Uterus (tissue), 2 donors: ENCODE measurements at regions not wholly inside any gene's neighbourhood (a gene's known extent, or its start where the extent isn't known, plus 50 kb on each side); places are given as distances from the start of the nearest gene placed in this dataset.

Source experiments
- CTCF ChIP-seq, 4 experiments: fragments of 200-600 bp in 2 of 4; fragments of 450-650 bp in 2 of 4; sonication (generic) in 2 of 4; IDR thresholded peaks; one replicate each; pipeline ENCODE4 v1.5.1; 2016 to 2019; ENCODE audit warnings: antibody characterized with exemption in 4 of 4, mild to moderate bottlenecking in 2 of 4, moderate library complexity in 1 of 4
- POLR2A ChIP-seq, 2 donors: fragments of 450-650 bp; IDR thresholded peaks; one replicate each; pipeline ENCODE4 v1.6.1; 2016; ENCODE audit warnings: antibody characterized with exemption in 2 of 2, mild to moderate bottlenecking in 1 of 2, moderate library complexity in 1 of 2

- TF ChIP-seq CTCF (IDR thresholded peaks at IDR 0.05) (no peak), POLR2A (IDR thresholded peaks at IDR 0.05) (no peak)
Measured at GRCh38 chr14:42002141-42002540, 395.5 kb downstream of the LRFN5 start.
